MM.1S (cell line): ENCODE measurements at regions not wholly inside any gene's neighbourhood (a gene's known extent, or its start where the extent isn't known, plus 50 kb on each side); places are given as distances from the start of the nearest gene placed in this dataset.

Experiments
- CTCF ChIP-seq: fragments of 300-600 bp; sonication (generic); IDR thresholded peaks from 2 replicates; pipeline ENCODE4 v1.5.1; 2016; ENCODE audit warnings: antibody characterized with exemption, low read length, mixed read lengths
- EZH2phosphoT487 ChIP-seq: fragments of 300-600 bp; sonication (generic); IDR thresholded peaks from 2 replicates; pipeline ENCODE4 v1.6.1; 2018; ENCODE audit warnings: antibody characterized with exemption, low read length

- TF ChIP-seq CTCF = no peak
- no peak for TF ChIP-seq EZH2phosphoT487
Observed at GRCh38 chr10:6957851-6958250, 377.8 kb upstream of the PRKCQ start.
